Panc1 (cell line): ENCODE measurements at regions not wholly inside any gene's neighbourhood (a gene's known extent, or its start where the extent isn't known, plus 50 kb on each side); places are given as distances from the start of the nearest gene placed in this dataset.

Experiments
- ATAC-seq: fragments of 200-7000 bp; cut with Tn5 transposase; 2 replicates; pipeline ENCODE4 v1.9.1; 2020; ENCODE audit warnings: mild to moderate bottlenecking, moderate library complexity
- BruUV-seq: library from RNA; stranded (reverse); fragments of 400-500 nt; replicated peaks from 2 replicates; lab custom pipeline; 2021; lab: Mats Ljungman, UMichigan
- CTCF ChIA-PET: fragments of 300-600 bp; sonication (Branson Sonifier 250); formaldehyde crosslinking; loops from one replicate; lab custom pipeline; 2022; ENCODE audit warnings: antibody characterized with exemption; lab: Charles Lee
- POLR2A ChIA-PET: fragments of 300-600 bp; sonication (Branson Sonifier 250); formaldehyde crosslinking; loops from one replicate; lab custom pipeline; 2022; ENCODE audit warnings: antibody characterized with exemption; lab: Charles Lee
- DNase-seq: peaks from one replicate; pipeline ENCODE4 v3.0.0-alpha.2; 2010; ENCODE audit warnings: low read depth, low spot score
- H3K27ac ChIP-seq: 2 replicates; pipeline ENCODE4 v1.5.1; 2011; ENCODE audit warnings: mild to moderate bottlenecking, low read length, inconsistent platforms
- H3K27me3 ChIP-seq: fragments of 200-500 bp; sonication (Bioruptor generic); 2 replicates; pipeline ENCODE4 v1.6.0; 2014; ENCODE audit warnings: low read length, inconsistent platforms; ENCODE audit not compliant: control insufficient read depth, insufficient read depth
- H3K36me3 ChIP-seq: fragments of 200-500 bp; sonication (Bioruptor generic); 2 replicates; pipeline ENCODE4 v1.5.1; 2014; ENCODE audit warnings: inconsistent platforms, mild to moderate bottlenecking, low read length, moderate library complexity; ENCODE audit not compliant: control insufficient read depth, insufficient read depth
- H3K4me1 ChIP-seq: 2 replicates; pipeline ENCODE4 v1.5.1; 2011; ENCODE audit warnings: inconsistent platforms, mild to moderate bottlenecking, low read length, moderate library complexity; ENCODE audit not compliant: control insufficient read depth, insufficient read depth
- H3K4me3 ChIP-seq, 2 experiments: 2 replicates each; pipeline ENCODE4 v1.5.1; 2011 to 2012; ENCODE audit warnings: low read depth in 2 of 2, low read length in 2 of 2, mild to moderate bottlenecking in 2 of 2, inconsistent platforms in 1 of 2, moderate library complexity in 1 of 2
- H3K9me3 ChIP-seq: fragments of 200-500 bp; sonication (Bioruptor generic); 2 replicates; pipeline ENCODE4 v1.5.1; 2014; ENCODE audit warnings: low read depth, mild to moderate bottlenecking, inconsistent platforms, low read length, moderate library complexity; ENCODE audit not compliant: control insufficient read depth, insufficient read depth
- POLR2AphosphoS5 ChIP-seq: IDR thresholded peaks from 2 replicates; pipeline ENCODE4 v1.6.1; 2012; ENCODE audit warnings: mild to moderate bottlenecking, low read depth, low read length, moderate library complexity
- SIN3A ChIP-seq: IDR thresholded peaks from 2 replicates; pipeline ENCODE4 v1.6.1; 2012; ENCODE audit warnings: low read depth, mild to moderate bottlenecking, low read length, moderate library complexity, borderline replicate concordance; ENCODE audit not compliant: insufficient read depth
- TCF7L2 ChIP-seq: IDR thresholded peaks from 2 replicates; pipeline ENCODE4 v1.6.1; 2011; ENCODE audit warnings: mild to moderate bottlenecking, low read depth, low read length, inconsistent platforms
- in situ Hi-C: cut with HindIII; loops from 2 replicates; pipeline ENCODE4 v1.10.0; 2016; ENCODE audit warnings: low sequenced_read_pairs, low pct_unique_long_range_greater_than_20kb
- intact Hi-C: fragments of 100-400 bp; cut with micrococcal nuclease; formaldehyde crosslinking; loops from one replicate; pipeline ENCODE4 v1.10.0; 2022; ENCODE audit not compliant: unreplicated experiment
- TF ChIP-seq, protein P1 (sequence below), 2 experiments: IDR thresholded peaks; 2 replicates each; pipeline ENCODE4 v1.6.1; 2011 to 2012; ENCODE audit warnings: low read depth in 2 of 2, control low read depth in 1 of 2, low read length in 1 of 2, mild to moderate bottlenecking in 1 of 2, moderate library complexity in 1 of 2; ENCODE audit not compliant: insufficient read depth in 1 of 2
- TF ChIP-seq, protein P2 (sequence below): fragments of 450-650 bp; IDR thresholded peaks from 2 replicates; pipeline ENCODE4 v1.5.1; 2017; ENCODE audit warnings: mild to moderate bottlenecking

DNA sequence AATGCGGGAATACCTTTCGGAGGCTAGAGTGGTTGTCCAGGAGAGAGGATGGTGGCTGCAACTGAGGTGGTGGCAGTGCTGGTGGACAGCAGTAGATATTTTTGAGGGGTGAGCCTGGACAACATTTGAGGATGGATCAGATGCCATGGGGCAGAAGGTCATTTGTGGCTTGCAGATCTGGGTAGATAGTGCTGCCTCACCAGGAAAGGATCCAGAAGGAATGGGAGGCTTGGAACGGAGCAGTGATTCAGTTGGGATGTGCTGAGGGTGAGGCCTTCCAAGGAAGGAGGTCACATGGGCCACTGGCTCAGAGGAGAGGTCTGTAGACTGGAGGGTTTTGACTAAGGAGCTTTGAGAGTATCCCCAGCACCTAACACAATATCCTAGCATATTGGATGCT lies 110.8 kb upstream of the KAZN start:
- H3K27me3 ChIP-seq = no peaks in the 10 kb centered on the region

DNA sequence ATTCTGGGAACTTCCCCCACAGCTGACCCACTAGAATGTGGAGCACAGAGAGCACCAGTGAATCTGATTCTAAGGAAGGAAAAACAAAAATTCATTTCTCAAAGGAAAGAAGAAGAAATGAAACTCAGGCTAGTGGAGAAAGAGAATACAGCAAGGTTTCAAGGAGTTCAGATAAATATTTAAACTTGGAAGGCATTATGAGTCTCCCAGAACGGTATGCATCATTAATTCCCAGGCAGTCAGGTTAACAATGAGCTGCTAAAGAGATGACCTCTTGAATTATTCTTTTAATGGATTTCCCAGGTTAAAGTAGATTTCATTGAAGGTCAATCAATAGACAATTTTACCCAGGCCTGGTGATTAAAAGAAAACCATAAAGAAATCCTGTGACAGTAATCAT lies 103.6 kb upstream of the KAZN start:
- H3K9me3 ChIP-seq = no peaks in the 10 kb centered on the region

More for the DNA sequence above, 110.8 kb upstream of the KAZN start:
- intact Hi-C loops = no loop called here
- POLR2A ChIA-PET = no interaction called here
- DNase-seq = no peak
- ATAC-seq = 0 out of 2 replicates have a peak, but pooled peaks have one; percentile 10
- no peak overlapping the region for H3K4me3 ChIP-seq
- H3K36me3 ChIP-seq = no peaks in the 10 kb centered on the region
- H3K9me3 ChIP-seq = no peaks in the 10 kb centered on the region
- TF ChIP-seq, protein P1, sequence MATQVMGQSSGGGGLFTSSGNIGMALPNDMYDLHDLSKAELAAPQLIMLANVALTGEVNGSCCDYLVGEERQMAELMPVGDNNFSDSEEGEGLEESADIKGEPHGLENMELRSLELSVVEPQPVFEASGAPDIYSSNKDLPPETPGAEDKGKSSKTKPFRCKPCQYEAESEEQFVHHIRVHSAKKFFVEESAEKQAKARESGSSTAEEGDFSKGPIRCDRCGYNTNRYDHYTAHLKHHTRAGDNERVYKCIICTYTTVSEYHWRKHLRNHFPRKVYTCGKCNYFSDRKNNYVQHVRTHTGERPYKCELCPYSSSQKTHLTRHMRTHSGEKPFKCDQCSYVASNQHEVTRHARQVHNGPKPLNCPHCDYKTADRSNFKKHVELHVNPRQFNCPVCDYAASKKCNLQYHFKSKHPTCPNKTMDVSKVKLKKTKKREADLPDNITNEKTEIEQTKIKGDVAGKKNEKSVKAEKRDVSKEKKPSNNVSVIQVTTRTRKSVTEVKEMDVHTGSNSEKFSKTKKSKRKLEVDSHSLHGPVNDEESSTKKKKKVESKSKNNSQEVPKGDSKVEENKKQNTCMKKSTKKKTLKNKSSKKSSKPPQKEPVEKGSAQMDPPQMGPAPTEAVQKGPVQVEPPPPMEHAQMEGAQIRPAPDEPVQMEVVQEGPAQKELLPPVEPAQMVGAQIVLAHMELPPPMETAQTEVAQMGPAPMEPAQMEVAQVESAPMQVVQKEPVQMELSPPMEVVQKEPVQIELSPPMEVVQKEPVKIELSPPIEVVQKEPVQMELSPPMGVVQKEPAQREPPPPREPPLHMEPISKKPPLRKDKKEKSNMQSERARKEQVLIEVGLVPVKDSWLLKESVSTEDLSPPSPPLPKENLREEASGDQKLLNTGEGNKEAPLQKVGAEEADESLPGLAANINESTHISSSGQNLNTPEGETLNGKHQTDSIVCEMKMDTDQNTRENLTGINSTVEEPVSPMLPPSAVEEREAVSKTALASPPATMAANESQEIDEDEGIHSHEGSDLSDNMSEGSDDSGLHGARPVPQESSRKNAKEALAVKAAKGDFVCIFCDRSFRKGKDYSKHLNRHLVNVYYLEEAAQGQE (IDR thresholded peaks at IDR 0.05; ENCODE audit: insufficient read depth in 1 of 2, low read depth in 2 of 2, low read length in 1 of 2) = no peak
- no peak for TF ChIP-seq TCF7L2
- TF ChIP-seq SIN3A = no peak
- 0 out of 2 replicates have a peak, but pooled peaks cover 2% of the 10 kb centered on the region for H3K4me1 ChIP-seq
- in situ Hi-C loops = no loop called here
- CTCF ChIA-PET = no interaction called here
- BruUV-seq = no TSS peak
- peak overlapping the region; percentile 48; the same call in 1 of the 2 replicates for H3K27ac ChIP-seq

More for the DNA sequence above, 103.6 kb upstream of the KAZN start:
- no peak for DNase-seq
- no peaks in the 10 kb centered on the region for H3K36me3 ChIP-seq
- POLR2A ChIA-PET = no interaction called here
- CTCF ChIA-PET = no interaction called here
- H3K4me3 ChIP-seq = no peak overlapping the region
- no peak overlapping the region for H3K27ac ChIP-seq
- BruUV-seq = no TSS peak
- no peaks in the 10 kb centered on the region for H3K27me3 ChIP-seq
- no peak for ATAC-seq
- in situ Hi-C loops (no loop called here), intact Hi-C loops (no loop called here)
- TF ChIP-seq, protein P2, sequence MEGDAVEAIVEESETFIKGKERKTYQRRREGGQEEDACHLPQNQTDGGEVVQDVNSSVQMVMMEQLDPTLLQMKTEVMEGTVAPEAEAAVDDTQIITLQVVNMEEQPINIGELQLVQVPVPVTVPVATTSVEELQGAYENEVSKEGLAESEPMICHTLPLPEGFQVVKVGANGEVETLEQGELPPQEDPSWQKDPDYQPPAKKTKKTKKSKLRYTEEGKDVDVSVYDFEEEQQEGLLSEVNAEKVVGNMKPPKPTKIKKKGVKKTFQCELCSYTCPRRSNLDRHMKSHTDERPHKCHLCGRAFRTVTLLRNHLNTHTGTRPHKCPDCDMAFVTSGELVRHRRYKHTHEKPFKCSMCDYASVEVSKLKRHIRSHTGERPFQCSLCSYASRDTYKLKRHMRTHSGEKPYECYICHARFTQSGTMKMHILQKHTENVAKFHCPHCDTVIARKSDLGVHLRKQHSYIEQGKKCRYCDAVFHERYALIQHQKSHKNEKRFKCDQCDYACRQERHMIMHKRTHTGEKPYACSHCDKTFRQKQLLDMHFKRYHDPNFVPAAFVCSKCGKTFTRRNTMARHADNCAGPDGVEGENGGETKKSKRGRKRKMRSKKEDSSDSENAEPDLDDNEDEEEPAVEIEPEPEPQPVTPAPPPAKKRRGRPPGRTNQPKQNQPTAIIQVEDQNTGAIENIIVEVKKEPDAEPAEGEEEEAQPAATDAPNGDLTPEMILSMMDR = no peak
- TF ChIP-seq POLR2AphosphoS5 = no peak
- no peak for TF ChIP-seq SIN3A
- TF ChIP-seq, protein P1 (IDR thresholded peaks at IDR 0.05; ENCODE audit: insufficient read depth in 1 of 2, low read depth in 2 of 2, low read length in 1 of 2) = no peak
- no peak for TF ChIP-seq TCF7L2
- H3K4me1 ChIP-seq = no peaks in the 10 kb centered on the region
